ENCODE measurements at regions not wholly inside any gene's neighbourhood (a gene's known extent, or its start where the extent isn't known, plus 50 kb on each side); places are given as distances from the start of the nearest gene placed in this dataset.
"Not testable (repeated sequence)": the region's sequence is repeated elsewhere in the genome, so short reads cannot be mapped to it uniquely, and the experiment has no call there.

- H3K9me3 ChIP-seq; H3K4me1 ChIP-seq; H3K4me3 ChIP-seq; DNase-seq (ENCODE audit: low spot score in 2 of 2); in situ Hi-C loops (cut with MboI; ENCODE audit: low sequenced_read_pairs); H3K36me3 ChIP-seq (replicated peaks); H3K27me3 ChIP-seq (ENCODE audit: low read depth): not testable (repeated sequence)
Observed at GRCh38 chr16:33979613-33980012, 520.2 kb downstream of the TP53TG3F start.

DNA sequence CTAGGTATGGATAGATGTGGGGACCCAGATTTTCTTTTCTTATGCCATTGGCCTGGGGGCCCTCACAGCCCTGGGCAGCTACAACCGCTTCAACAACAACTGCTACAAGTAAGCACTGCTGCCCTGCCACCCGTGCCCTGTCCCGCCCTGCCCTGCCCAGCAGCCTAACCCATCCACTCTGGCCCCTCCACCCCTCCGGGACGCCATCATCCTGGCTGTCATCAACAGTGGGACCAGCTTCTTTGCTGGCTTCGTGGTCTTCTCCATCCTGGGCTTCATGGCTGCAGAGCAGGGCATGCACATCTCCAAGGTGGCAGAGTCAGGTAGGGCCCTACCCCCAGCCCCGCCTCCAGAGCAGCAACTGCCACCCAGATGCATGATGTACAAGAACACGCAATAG, 521.3 kb downstream of the TP53TG3F start:
- DNase-seq (ENCODE audit: low spot score in 2 of 2); H3K4me1 ChIP-seq; H3K27me3 ChIP-seq (ENCODE audit: low read depth); H3K4me3 ChIP-seq; H3K36me3 ChIP-seq (replicated peaks); H3K9me3 ChIP-seq; in situ Hi-C loops (cut with MboI; ENCODE audit: low sequenced_read_pairs): not testable (repeated sequence)

DNA sequence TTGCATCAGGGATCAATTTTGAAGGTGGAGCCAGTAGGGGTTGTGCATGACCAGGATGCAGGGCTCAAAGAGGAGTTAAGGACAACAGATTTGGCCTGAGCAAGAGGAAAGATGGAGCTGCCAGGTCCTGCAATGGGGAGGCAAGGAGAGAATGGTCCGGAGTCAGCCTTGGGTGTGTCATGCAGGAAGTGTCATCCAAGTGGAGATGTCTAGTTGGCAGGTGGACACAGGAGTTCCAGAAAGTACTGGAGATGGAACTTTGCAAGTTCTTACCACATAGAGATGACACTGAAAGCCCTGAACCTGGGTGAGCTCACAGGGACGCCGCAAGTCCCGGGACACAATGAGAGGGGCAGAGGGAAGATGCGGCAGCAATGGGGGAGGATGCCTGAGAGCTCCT, 525.0 kb downstream of the TP53TG3F start:
- H3K9me3 ChIP-seq; H3K27me3 ChIP-seq (ENCODE audit: low read depth); H3K4me1 ChIP-seq; H3K36me3 ChIP-seq (replicated peaks); in situ Hi-C loops (cut with MboI; ENCODE audit: low sequenced_read_pairs); DNase-seq (ENCODE audit: low spot score in 2 of 2); H3K4me3 ChIP-seq: not testable (repeated sequence)

DNA sequence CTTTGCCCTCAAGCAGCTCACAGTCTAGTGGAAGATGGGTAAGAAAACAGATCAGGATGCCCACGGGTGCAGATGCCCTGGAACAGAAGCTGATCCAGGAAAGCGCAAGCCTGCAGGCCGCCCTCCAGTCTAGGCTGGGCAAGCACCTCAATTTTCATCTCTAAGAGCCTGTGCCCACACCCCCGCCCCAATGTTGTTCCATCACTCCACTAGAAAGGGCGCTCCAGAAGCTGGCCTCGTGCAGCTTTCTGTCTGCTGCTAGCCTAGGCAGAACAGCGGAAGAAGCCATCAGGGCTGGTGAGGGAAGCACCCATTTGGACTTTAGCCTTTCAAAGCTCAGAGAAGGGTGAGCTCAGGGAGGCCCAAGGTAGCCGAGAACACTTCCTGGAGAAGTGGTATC, 527.1 kb downstream of the TP53TG3F start:
- H3K36me3 ChIP-seq (replicated peaks); H3K4me3 ChIP-seq; H3K27me3 ChIP-seq (ENCODE audit: low read depth); H3K4me1 ChIP-seq; DNase-seq (ENCODE audit: low spot score in 2 of 2); in situ Hi-C loops (cut with MboI; ENCODE audit: low sequenced_read_pairs); H3K9me3 ChIP-seq: not testable (repeated sequence)

GRCh38 chr16:33987348-33987963, 528.0 kb downstream of the TP53TG3F start:
- DNase-seq (ENCODE audit: low spot score in 2 of 2); H3K36me3 ChIP-seq (replicated peaks); H3K27me3 ChIP-seq (ENCODE audit: low read depth); H3K4me3 ChIP-seq; H3K9me3 ChIP-seq; H3K4me1 ChIP-seq; in situ Hi-C loops (cut with MboI; ENCODE audit: low sequenced_read_pairs): not testable (repeated sequence)

DNA sequence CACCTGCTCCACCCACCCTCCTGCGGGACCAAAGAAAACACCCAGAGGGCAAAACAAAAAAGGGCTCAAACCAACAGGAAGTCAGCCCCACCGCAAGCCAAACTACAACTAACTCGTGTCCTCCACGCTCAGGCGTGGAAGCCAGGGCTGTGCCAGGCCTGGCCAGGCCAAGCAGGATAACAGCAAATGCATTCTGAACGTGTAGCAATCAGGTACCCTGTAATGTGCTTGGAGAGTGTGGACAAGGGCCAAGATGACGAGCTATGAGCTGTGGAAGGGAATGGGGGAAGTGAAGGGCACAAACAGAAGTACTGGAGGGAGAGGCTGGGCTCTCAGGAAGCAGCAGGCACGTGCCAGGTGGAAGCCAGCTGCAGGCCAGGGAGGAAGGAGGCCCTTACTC, 528.6 kb downstream of the TP53TG3F start:
- H3K36me3 ChIP-seq (replicated peaks); H3K9me3 ChIP-seq; H3K27me3 ChIP-seq (ENCODE audit: low read depth); in situ Hi-C loops (cut with MboI; ENCODE audit: low sequenced_read_pairs); DNase-seq (ENCODE audit: low spot score in 2 of 2); H3K4me3 ChIP-seq; H3K4me1 ChIP-seq: not testable (repeated sequence)

DNA sequence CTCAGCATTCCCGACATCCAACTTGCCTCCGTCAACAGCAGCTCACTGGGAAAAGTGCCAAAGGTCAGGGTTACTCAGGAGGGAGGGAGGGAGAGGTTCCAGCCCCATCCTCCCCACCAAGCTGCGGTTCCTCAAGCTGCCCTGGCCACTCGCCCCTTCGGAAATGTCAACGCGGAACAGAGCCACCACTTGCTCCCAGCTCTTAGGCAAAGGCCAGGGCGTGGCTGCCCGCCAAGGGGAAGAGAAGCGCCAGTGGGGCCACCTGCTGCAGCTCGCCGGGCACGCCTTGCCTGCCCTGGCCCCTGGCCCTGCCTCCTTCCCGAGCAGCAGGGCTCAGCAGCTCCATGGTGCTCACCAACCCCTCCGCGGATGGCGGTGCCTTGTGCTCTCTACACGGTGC, 531.1 kb downstream of the TP53TG3F start:
- H3K36me3 ChIP-seq (replicated peaks); H3K4me1 ChIP-seq; DNase-seq (ENCODE audit: low spot score in 2 of 2); H3K4me3 ChIP-seq; H3K9me3 ChIP-seq; in situ Hi-C loops (cut with MboI; ENCODE audit: low sequenced_read_pairs); H3K27me3 ChIP-seq (ENCODE audit: low read depth): not testable (repeated sequence)

- H3K36me3 ChIP-seq (replicated peaks); H3K27me3 ChIP-seq (ENCODE audit: low read depth); in situ Hi-C loops (cut with MboI; ENCODE audit: low sequenced_read_pairs); DNase-seq (ENCODE audit: low spot score in 2 of 2); H3K4me1 ChIP-seq; H3K9me3 ChIP-seq; H3K4me3 ChIP-seq: not testable (repeated sequence)
Observed at GRCh38 chr16:33992513-33993177, 533.2 kb downstream of the TP53TG3F start.

DNA sequence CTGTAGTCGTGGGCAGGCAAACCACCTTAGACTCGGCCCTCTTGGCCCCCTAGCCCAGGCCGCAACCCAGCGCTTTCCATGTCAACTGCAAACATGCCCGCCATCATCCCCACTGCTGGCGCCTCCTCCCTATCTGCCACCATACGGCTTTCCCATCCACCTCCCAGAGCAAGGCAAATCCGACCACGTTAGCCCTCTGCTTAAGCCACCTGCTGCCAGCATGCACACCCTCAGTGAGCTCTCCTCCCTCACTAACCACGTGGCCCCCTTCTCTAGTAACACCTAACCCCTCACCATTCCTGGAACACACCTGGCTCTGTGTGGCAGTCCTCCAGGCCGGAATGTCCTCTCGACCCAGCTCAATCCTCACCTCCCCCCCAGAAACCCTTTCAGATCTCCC, 534.8 kb downstream of the TP53TG3F start:
- H3K4me3 ChIP-seq; in situ Hi-C loops (cut with MboI; ENCODE audit: low sequenced_read_pairs); H3K4me1 ChIP-seq; H3K36me3 ChIP-seq (replicated peaks); H3K27me3 ChIP-seq (ENCODE audit: low read depth); DNase-seq (ENCODE audit: low spot score in 2 of 2); H3K9me3 ChIP-seq: not testable (repeated sequence)

DNA sequence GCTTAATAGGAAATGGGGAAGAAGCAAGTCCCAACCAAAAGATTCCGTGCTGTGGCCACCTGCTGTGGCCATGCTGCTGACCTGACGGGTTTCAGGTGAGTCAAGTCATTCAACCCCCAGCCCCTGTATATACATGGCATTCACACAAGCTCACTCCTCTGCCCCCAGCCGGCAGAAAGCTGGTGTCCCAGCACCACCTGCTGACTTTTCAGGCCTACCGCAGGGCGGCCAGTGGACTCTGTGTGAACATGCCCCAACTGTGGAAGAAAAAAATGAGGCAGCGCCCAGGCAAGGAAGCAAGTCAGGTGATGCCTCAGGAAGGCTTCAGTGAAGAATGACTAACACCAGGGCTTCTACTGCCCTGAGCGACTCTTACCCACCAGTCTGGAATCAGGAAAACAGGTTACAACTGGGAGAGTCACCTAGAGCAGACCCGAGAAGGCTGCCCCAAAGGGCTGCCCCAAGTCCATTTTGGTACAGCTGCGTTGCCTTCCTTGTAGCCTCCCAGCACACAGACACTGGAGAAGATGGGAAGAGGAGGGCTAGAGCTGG, 536.5 kb downstream of the TP53TG3F start:
- H3K4me1 ChIP-seq; H3K36me3 ChIP-seq (replicated peaks); H3K27me3 ChIP-seq (ENCODE audit: low read depth); in situ Hi-C loops (cut with MboI; ENCODE audit: low sequenced_read_pairs); H3K9me3 ChIP-seq; H3K4me3 ChIP-seq; DNase-seq (ENCODE audit: low spot score in 2 of 2): not testable (repeated sequence)

DNA sequence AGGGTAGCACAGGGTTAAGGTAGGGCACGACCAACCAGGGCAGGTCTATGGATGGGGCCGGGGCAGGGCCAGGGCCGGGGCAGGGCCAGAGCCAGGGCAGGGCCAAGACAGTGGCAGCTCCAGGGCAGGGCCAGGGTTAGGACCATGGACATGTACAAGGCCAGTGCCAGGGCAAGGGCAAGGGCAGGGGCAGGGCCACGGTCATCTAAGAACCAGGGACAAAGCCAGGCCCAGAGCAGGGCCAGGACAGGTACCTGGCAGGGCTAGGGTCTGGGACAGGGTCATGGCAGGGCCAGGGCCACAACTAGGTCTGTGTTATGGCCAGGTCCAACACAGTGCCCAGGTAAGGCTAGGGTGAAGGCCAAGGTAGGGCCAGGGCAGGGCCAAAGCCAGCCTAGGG, 541.8 kb downstream of the TP53TG3F start:
- H3K4me3 ChIP-seq; H3K9me3 ChIP-seq; in situ Hi-C loops (cut with MboI; ENCODE audit: low sequenced_read_pairs); H3K36me3 ChIP-seq (replicated peaks); H3K27me3 ChIP-seq (ENCODE audit: low read depth); H3K4me1 ChIP-seq; DNase-seq (ENCODE audit: low spot score in 2 of 2): not testable (repeated sequence)

DNA sequence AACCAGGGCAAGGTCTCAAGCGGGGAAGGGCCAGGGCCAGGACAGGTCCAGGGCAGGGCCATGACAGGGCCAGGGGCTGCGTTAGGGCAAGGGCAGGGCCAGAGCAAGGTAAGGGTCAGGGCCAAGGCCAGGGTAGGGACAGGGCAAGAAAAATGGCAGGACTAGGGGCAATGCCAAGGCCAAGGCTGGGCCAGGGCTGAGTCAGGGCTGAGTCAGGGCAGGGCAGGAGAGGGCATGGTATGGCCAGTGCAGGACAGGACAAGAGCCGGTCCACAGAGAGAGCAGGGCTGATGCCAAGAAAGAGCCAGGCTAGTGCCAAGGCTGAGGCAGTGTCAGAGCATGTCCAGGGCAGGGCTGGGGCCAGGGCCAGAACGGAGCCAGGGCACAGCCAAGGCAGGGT, 542.5 kb downstream of the TP53TG3F start:
- in situ Hi-C loops (cut with MboI; ENCODE audit: low sequenced_read_pairs); H3K4me3 ChIP-seq; DNase-seq (ENCODE audit: low spot score in 2 of 2); H3K4me1 ChIP-seq; H3K27me3 ChIP-seq (ENCODE audit: low read depth); H3K36me3 ChIP-seq (replicated peaks); H3K9me3 ChIP-seq: not testable (repeated sequence)

DNA sequence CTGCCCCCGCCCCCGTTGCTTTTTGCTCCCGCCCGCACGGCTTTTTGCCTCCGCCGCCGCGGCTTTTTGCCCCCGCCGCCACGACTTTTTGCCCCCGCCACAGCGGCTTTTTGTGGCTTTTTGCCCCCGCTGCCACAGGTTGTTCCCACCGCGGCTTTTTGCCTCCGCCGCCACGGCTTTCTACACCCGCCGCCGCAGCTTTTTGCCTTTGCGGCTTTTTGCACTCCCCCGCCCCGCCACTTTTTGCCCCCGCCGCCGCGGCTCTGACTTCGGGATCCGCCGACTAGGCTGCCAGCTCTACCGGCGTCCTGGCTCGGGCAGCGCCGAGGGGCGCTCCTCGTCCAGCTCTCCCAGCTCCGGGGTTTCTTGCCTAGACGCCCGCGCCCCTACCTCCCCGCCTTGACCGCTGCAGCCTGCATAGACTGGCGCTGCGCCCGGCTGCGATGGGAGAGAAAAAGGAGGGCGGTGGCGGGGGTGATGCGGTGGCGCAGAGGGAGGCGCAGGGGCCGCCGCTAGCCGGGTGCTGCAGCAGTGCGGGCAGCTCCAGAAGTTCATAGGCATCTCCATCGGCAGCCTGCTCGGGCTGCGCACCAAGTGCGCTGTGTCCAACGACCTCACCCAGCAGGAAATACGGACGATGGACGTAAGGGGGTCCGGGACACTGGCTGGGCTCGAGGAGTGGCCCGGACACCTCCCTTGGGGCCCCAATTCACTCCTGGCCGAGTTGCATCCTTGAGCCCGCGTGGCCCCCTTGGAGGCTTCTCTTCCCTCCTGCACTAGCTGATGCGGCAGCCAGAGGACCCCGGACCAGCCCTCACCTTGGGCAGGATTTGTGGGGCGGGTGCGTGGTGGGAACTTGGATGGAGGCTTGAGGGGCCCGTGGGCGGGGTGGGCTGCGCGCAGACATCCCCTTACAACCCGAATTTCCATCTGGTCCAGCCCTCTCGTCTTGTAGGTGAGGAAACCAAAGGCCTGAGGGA, 555.7 kb downstream of the TP53TG3F start:
- in situ Hi-C loops (cut with MboI; ENCODE audit: low sequenced_read_pairs); H3K4me3 ChIP-seq; DNase-seq (ENCODE audit: low spot score in 2 of 2); H3K4me1 ChIP-seq; H3K36me3 ChIP-seq (replicated peaks); H3K27me3 ChIP-seq (ENCODE audit: low read depth); H3K9me3 ChIP-seq: not testable (repeated sequence)

DNA sequence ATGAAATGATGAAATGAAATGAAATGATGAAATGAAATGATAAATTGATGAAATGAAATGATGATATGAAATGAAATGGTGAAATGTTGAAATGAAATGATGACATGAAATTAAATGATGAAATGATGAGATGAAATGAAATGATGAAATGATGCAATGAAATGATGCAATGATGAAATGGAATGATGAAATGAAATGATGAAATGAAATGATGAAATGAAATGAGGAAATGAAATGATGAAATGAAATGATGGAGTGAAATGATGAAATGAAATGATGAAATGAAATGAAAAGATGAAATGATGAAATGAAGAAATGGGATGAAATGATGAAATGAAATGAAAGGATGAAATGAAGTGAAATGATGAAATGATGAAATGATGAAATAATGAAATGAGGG, 558.9 kb downstream of the TP53TG3F start:
- in situ Hi-C loops (cut with MboI; ENCODE audit: low sequenced_read_pairs); DNase-seq (ENCODE audit: low spot score in 2 of 2); H3K4me3 ChIP-seq; H3K4me1 ChIP-seq; H3K27me3 ChIP-seq (ENCODE audit: low read depth); H3K36me3 ChIP-seq (replicated peaks); H3K9me3 ChIP-seq: not testable (repeated sequence)
